Liver (tissue), 3 donors: ENCODE measurements at regions not wholly inside any gene's neighbourhood (a gene's known extent, or its start where the extent isn't known, plus 50 kb on each side); places are given as distances from the start of the nearest gene placed in this dataset.

Source experiments
- ATF3 ChIP-seq: IDR thresholded peaks from 2 replicates; pipeline ENCODE4 v1.6.1; 2016; ENCODE audit warnings: antibody characterized with exemption
- CTCF ChIP-seq: fragments of 150-350 bp; IDR thresholded peaks from 2 replicates; pipeline ENCODE4 v1.5.1; 2017; ENCODE audit warnings: improper control_type of control experiment, low read depth, low read length; ENCODE audit not compliant: missing input control
- EGR1 ChIP-seq, 2 donors: IDR thresholded peaks; 2 replicates each; pipeline ENCODE4 v1.6.1; 2016 to 2018; ENCODE audit warnings: antibody characterized with exemption in 2 of 2, low read depth in 2 of 2
- HNF4A ChIP-seq, 2 donors: conservative IDR thresholded peaks; 2 replicates each; pipeline ENCODE4 v1.6.1; 2016; ENCODE audit warnings: antibody characterized with exemption in 2 of 2, mild to moderate bottlenecking in 2 of 2
- JUND ChIP-seq, 2 donors: IDR thresholded peaks; 2 replicates each; pipeline ENCODE4 v1.6.1; 2016; ENCODE audit warnings: antibody characterized with exemption in 2 of 2
- RAD21 ChIP-seq, 2 donors: IDR thresholded peaks; 2 replicates each; pipeline ENCODE4 v1.6.1; 2016; ENCODE audit warnings: antibody characterized with exemption in 2 of 2, mild to moderate bottlenecking in 2 of 2
- REST ChIP-seq: IDR thresholded peaks from 2 replicates; pipeline ENCODE4 v1.6.1; 2016; ENCODE audit warnings: antibody characterized with exemption, mild to moderate bottlenecking
- RXRA ChIP-seq, 2 donors: IDR thresholded peaks; 2 replicates each; pipeline ENCODE4 v1.6.1; 2017 to 2018; ENCODE audit warnings: antibody characterized with exemption in 2 of 2, mild to moderate bottlenecking in 1 of 2
- SP1 ChIP-seq: IDR thresholded peaks from 2 replicates; pipeline ENCODE4 v1.6.1; 2018; ENCODE audit warnings: antibody characterized with exemption, mild to moderate bottlenecking
- TAF1 ChIP-seq: conservative IDR thresholded peaks from 2 replicates; pipeline ENCODE4 v1.6.1; 2016; ENCODE audit warnings: antibody characterized with exemption, mild to moderate bottlenecking
- YY1 ChIP-seq: IDR thresholded peaks from 2 replicates; pipeline ENCODE4 v1.6.1; 2016; ENCODE audit warnings: antibody characterized with exemption, mild to moderate bottlenecking
- ZBTB33 ChIP-seq: IDR thresholded peaks from 2 replicates; pipeline ENCODE4 v1.6.1; 2016; ENCODE audit warnings: antibody characterized with exemption
- TF ChIP-seq, protein P1 (sequence below): IDR thresholded peaks from 2 replicates; pipeline ENCODE4 v1.6.1; 2016; ENCODE audit warnings: antibody characterized with exemption
- donor health status: healthy.
- donor health status: healthy.

DNA sequence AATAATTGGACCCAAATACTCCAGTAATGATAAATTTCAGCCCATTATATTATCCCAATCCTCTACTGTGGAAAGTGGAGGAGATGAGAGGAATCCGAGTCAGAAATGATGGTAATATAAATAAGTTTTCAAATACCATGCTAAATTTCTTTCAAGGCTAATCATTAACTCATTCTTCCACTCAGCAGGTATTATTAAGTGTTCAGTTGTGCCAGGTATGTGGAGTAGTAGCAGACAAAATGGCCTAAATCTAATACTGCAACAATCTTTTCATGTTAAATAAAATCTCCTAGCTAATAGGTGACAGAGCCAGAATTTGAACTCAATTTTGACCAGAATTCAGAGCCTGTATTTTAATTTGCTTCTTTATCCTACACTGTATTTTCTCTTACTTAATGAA is 538.6 kb upstream of the ROBO2 start:
- TF ChIP-seq EGR1 (IDR thresholded peaks at IDR 0.05; ENCODE audit: low read depth in 2 of 2) (no peak), YY1 (no peak), REST (no peak), CTCF (no peak), RAD21 (IDR thresholded peaks at IDR 0.05) (no peak), SP1 (no peak), ZBTB33 (no peak), TAF1 (no peak), HNF4A (conservative IDR thresholded peaks at IDR 0.05) (no peak), ATF3 (no peak), RXRA (IDR thresholded peaks at IDR 0.05) (no peak), JUND (IDR thresholded peaks at IDR 0.05) (no peak)
- TF ChIP-seq, protein P1, sequence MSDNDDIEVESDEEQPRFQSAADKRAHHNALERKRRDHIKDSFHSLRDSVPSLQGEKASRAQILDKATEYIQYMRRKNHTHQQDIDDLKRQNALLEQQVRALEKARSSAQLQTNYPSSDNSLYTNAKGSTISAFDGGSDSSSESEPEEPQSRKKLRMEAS, result no peak
